ENCODE measurements at regions not wholly inside any gene's neighbourhood (a gene's known extent, or its start where the extent isn't known, plus 50 kb on each side); places are given as distances from the start of the nearest gene placed in this dataset.

GRCh38 chr18:2053490-2054089, 517.7 kb downstream of the METTL4 start:
- no peak for DNase-seq
- Histone ChIP-seq H3K27me3 (ENCODE audit: control insufficient read depth, insufficient read depth, low read length) (no peaks in the 10 kb centered on the region), H3K36me3 (replicated peaks; ENCODE audit: control insufficient read depth, insufficient read depth, low read length) (no peaks in the 10 kb centered on the region), H3K4me3 (ENCODE audit: insufficient read depth, low read depth, low read length) (no peak overlapping the region)

- DNase-seq: no peak
- Histone ChIP-seq H3K4me3 (ENCODE audit: insufficient read depth, low read depth, low read length) (no peak overlapping the region), H3K36me3 (replicated peaks; ENCODE audit: control insufficient read depth, insufficient read depth, low read length) (no peaks in the 10 kb centered on the region), H3K27me3 (ENCODE audit: control insufficient read depth, insufficient read depth, low read length) (no peaks in the 10 kb centered on the region)
Observed at GRCh38 chr18:2059336-2059735, 512.0 kb downstream of the METTL4 start.

DNA sequence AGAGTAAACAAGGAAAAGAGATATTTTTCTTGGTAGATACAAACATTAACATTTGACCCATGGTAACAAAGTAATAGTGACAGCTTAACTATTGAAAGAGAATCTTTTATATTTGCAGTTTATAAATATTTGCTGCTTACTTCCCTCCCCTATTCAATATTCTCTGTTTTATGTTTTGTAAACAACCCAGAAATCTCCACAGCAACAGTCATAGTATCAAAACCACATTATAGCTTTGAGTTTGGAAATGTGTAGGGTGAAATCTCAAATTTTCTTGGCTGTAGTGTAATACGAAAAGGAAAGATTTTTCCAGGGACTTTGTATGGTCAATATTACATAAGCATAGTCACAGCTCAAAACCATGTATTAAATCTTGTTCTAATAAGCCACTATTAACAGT, 511.2 kb downstream of the METTL4 start:
- Histone ChIP-seq H3K36me3 (replicated peaks; ENCODE audit: control insufficient read depth, insufficient read depth, low read length) (no peaks in the 10 kb centered on the region), H3K4me3 (ENCODE audit: insufficient read depth, low read depth, low read length) (no peak overlapping the region), H3K27me3 (ENCODE audit: control insufficient read depth, insufficient read depth, low read length) (no peaks in the 10 kb centered on the region)
- DNase-seq: no peak

DNA sequence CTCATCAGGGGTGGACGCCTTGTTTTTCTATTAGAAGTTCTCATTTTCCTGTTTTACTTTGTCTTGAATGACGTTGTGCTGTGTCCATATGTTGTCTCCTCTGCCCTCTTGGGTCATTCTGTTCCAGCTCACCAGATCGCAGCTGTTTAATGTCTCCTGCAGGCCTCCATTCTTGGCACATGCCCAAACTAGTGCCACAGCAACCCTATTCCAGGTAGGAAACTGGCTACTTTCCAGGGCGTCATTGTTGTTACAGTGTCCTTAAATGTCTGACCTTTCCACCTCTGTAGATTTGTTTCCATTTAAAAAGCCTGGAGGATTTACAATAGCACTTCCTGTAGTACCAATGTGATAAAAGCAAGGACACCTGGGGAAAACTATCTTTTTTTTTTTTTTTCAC, 500.7 kb downstream of the METTL4 start:
- no peak for DNase-seq
- Histone ChIP-seq H3K36me3 (replicated peaks; ENCODE audit: control insufficient read depth, insufficient read depth, low read length) (no peaks in the 10 kb centered on the region), H3K27me3 (ENCODE audit: control insufficient read depth, insufficient read depth, low read length) (no peaks in the 10 kb centered on the region)

DNA sequence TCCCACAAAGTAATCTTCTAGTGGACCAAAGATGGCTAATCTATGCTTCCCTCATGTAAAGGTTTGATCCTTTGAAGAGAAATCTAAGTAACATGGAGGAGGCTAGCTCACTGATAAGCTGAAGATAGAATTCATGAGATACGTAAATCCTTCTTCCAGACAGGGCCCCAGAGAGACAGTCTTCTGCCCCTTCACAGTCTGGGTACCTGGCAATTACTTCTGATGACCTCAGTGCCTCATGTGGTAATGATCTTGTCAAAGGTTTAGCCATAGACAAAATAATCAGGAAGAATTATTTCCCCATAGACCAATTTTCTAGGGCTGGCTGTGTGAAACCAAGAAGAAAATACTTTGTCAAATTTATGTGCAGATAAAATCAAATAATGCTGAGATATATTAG, 495.8 kb downstream of the METTL4 start:
- no peak overlapping the region for H3K4me3 ChIP-seq (ENCODE audit: insufficient read depth, low read depth, low read length)
- DNase-seq: no peak
- H3K36me3 ChIP-seq (replicated peaks; ENCODE audit: control insufficient read depth, insufficient read depth, low read length): no peaks in the 10 kb centered on the region
- no peaks in the 10 kb centered on the region for H3K27me3 ChIP-seq (ENCODE audit: control insufficient read depth, insufficient read depth, low read length)

More for the DNA sequence above, 500.7 kb downstream of the METTL4 start:
- H3K4me3 ChIP-seq (ENCODE audit: insufficient read depth, low read depth, low read length): no peak overlapping the region

GRCh38 chr18:2082676-2083075, 488.6 kb downstream of the METTL4 start:
- no peaks in the 10 kb centered on the region for H3K36me3 ChIP-seq (replicated peaks; ENCODE audit: control insufficient read depth, insufficient read depth, low read length)
- no peaks in the 10 kb centered on the region for H3K27me3 ChIP-seq (ENCODE audit: control insufficient read depth, insufficient read depth, low read length)
- H3K4me3 ChIP-seq (ENCODE audit: insufficient read depth, low read depth, low read length): no peak overlapping the region
- DNase-seq: no peak

DNA sequence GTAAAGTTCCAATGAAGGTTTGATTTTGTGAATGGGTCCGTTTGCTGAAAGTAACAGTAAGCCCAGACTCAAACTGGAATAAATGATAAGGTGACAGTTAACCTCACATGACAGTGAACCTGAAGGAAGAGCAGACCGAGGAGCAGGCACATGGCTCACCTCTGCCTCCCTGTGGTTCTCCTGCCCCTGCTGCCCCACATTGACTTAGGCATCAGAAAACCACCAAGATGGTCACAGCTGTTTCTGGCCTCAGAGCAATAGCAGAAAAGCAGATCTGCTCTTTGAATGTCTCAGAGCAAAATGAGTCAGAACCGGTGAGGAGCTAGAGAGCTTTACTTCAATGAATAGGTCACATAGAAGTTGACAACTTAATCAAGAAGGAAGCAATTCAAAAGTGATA, 487.6 kb downstream of the METTL4 start:
- Histone ChIP-seq H3K36me3 (replicated peaks; ENCODE audit: control insufficient read depth, insufficient read depth, low read length) (no peaks in the 10 kb centered on the region), H3K27me3 (ENCODE audit: control insufficient read depth, insufficient read depth, low read length) (no peaks in the 10 kb centered on the region), H3K4me3 (ENCODE audit: insufficient read depth, low read depth, low read length) (no peak overlapping the region)
- peak; percentile 21 for DNase-seq

DNA sequence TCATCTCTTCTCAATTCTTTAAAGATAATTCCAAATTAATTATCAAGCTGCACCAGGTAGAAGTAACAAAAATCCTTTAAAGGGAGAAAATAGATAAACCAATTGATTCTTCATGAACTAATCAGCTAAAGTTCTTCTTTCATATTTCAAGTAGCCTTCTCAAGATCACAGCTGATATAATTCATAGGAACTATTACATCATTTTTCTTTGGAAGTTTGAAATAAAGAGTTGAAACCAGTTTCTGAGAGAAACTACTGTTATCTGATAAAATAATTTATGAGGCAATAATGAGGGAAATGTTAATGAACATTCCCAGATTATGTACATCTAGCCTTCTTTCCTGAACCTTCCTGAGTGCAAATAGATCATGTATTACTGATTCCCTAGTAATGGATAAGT, 484.9 kb downstream of the METTL4 start:
- DNase-seq: no peak
- H3K4me3 ChIP-seq (ENCODE audit: insufficient read depth, low read depth, low read length): no peak overlapping the region
- H3K36me3 ChIP-seq (replicated peaks; ENCODE audit: control insufficient read depth, insufficient read depth, low read length): no peaks in the 10 kb centered on the region
- no peaks in the 10 kb centered on the region for H3K27me3 ChIP-seq (ENCODE audit: control insufficient read depth, insufficient read depth, low read length)

DNA sequence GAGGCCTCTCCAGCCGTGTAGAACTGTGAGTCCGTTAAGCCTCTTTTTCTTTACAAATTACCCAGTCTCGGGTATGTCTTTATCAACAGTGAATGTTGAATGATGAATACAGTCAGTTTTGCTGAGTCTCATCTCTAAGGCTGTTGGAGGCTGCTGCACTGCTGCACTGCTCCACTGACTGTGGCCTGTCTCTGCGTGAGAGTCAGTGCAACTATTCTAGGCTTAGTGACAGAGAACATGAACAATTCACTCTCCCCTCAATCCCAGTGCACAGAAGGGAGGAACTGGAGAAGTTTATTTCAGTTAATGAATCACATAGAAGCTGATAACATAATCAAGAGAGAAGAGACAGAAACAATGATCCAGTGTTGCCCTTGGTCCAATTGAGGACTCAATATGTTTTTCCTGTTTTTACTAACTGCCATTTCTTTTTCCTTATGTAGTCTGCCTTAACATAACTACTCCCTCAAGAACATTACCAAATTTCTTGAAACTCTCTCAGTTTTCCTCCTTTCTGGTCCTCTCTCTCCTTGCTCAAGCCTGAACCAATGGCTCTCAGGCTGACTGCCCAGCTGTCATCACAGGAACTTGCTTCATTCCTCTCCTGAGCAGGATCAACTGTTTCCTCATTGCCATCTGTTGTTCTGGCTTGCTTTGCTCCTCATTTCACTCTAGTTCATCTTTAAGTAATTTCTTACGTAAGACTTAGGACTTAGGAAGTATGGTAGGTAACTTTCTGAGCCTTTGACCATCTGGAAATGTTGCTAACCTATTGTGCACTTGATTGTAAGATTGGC, 483.2 kb downstream of the METTL4 start:
- DNase-seq: no peak

GRCh38 chr18:2089396-2089795, 481.9 kb downstream of the METTL4 start:
- no peaks in the 10 kb centered on the region for H3K36me3 ChIP-seq (replicated peaks; ENCODE audit: control insufficient read depth, insufficient read depth, low read length)
- no peak overlapping the region for H3K4me3 ChIP-seq (ENCODE audit: insufficient read depth, low read depth, low read length)
- H3K27me3 ChIP-seq (ENCODE audit: control insufficient read depth, insufficient read depth, low read length): no peaks in the 10 kb centered on the region
- DNase-seq: no peak

More for the DNA sequence above, 483.2 kb downstream of the METTL4 start:
- Histone ChIP-seq H3K4me3 (ENCODE audit: insufficient read depth, low read depth, low read length) (no peak overlapping the region), H3K27me3 (ENCODE audit: control insufficient read depth, insufficient read depth, low read length) (no peaks in the 10 kb centered on the region), H3K36me3 (replicated peaks; ENCODE audit: control insufficient read depth, insufficient read depth, low read length) (no peaks in the 10 kb centered on the region)

DNA sequence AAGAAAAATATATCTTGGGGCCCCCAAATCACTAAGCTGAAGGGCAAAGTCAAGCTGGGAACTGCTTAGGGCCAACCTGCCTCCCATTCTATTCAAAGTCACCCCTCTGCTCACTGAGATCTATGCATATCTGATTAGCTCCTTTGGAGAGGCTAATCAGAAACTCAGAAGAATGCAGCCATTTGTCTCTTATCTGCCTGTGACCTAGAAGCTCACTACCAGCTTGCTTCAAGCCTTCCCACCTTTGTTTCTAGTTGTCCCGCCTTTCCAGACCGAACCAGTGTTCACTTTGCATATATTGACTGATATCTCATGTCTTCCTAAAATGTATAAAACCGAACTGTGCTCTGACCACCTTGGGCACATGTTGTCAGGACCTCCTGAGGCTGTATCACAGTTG, 479.4 kb downstream of the METTL4 start:
- no peak for DNase-seq
- no peaks in the 10 kb centered on the region for H3K36me3 ChIP-seq (replicated peaks; ENCODE audit: control insufficient read depth, insufficient read depth, low read length)
- H3K4me3 ChIP-seq (ENCODE audit: insufficient read depth, low read depth, low read length): no peak overlapping the region
- H3K27me3 ChIP-seq (ENCODE audit: control insufficient read depth, insufficient read depth, low read length): no peaks in the 10 kb centered on the region

DNA sequence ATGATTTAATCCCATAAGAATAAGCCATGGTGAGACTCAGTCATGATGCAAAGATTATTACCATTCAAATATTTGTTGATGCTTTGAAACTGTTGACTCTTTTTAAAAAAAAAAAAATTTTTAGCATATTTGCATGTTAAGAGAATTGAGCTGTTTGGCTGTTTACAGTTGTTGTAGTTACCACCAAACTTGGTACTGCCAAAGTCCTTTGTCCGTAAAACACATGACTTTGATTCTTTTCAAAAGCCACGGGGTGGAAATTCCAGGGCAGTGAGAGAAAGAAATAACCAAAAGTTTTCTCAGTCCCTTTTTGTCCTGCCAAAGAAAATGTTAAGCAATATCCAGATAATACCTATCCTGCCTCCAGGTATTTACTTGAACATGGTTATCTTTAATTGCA, 474.8 kb downstream of the METTL4 start:
- no peak for DNase-seq
- H3K4me3 ChIP-seq (ENCODE audit: insufficient read depth, low read depth, low read length): no peak overlapping the region
- H3K27me3 ChIP-seq (ENCODE audit: control insufficient read depth, insufficient read depth, low read length): no peaks in the 10 kb centered on the region
- H3K36me3 ChIP-seq (replicated peaks; ENCODE audit: control insufficient read depth, insufficient read depth, low read length): no peaks in the 10 kb centered on the region

- no peaks in the 10 kb centered on the region for H3K27me3 ChIP-seq (ENCODE audit: control insufficient read depth, insufficient read depth, low read length)
- H3K4me3 ChIP-seq (ENCODE audit: insufficient read depth, low read depth, low read length): no peak overlapping the region
- no peak for DNase-seq
- H3K36me3 ChIP-seq (replicated peaks; ENCODE audit: control insufficient read depth, insufficient read depth, low read length): no peaks in the 10 kb centered on the region
Observed at GRCh38 chr18:2100694-2101213, 470.6 kb downstream of the METTL4 start.

- no peak overlapping the region for H3K4me3 ChIP-seq (ENCODE audit: insufficient read depth, low read depth, low read length)
- no peaks in the 10 kb centered on the region for H3K27me3 ChIP-seq (ENCODE audit: control insufficient read depth, insufficient read depth, low read length)
- no peak for DNase-seq
- H3K36me3 ChIP-seq (replicated peaks; ENCODE audit: control insufficient read depth, insufficient read depth, low read length): no peaks in the 10 kb centered on the region
Observed at GRCh38 chr18:2102022-2102421, 469.3 kb downstream of the METTL4 start.

DNA sequence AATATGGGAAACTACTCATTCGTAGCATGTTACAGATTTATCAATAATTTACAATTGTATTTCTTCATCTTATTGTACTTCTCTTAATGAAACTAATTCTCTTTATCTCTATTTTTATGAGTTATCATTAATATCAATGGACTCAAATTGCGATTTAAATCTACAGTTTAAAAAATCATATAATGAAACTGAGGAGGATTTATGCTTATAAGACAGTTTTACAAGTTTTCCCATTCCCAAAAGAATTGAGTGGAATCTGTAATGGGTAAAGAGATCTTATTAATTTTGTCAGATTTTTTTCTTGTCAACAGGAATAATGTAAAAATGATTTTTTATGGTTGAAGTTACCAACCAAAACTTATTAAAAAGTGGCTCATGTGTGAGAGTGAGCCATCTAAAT, 468.0 kb downstream of the METTL4 start:
- DNase-seq: no peak
- Histone ChIP-seq H3K4me3 (ENCODE audit: insufficient read depth, low read depth, low read length) (no peak overlapping the region), H3K27me3 (ENCODE audit: control insufficient read depth, insufficient read depth, low read length) (no peaks in the 10 kb centered on the region), H3K36me3 (replicated peaks; ENCODE audit: control insufficient read depth, insufficient read depth, low read length) (no peaks in the 10 kb centered on the region)

Measured in H7 (cell line).